Activated naive CD4-positive, alpha-beta T cell treated with anti-CD3 and anti-CD28 coated beads for 36 hours (primary cell): ENCODE measurements at regions not wholly inside any gene's neighbourhood (a gene's known extent, or its start where the extent isn't known, plus 50 kb on each side); places are given as distances from the start of the nearest gene placed in this dataset.

Experiments
- CTCF ChIA-PET: fragments of 350-600 bp; sonication (Branson Sonifier 250); formaldehyde crosslinking; loops from one replicate; lab custom pipeline; 2021; ENCODE audit warnings: antibody characterized with exemption; lab: Charles Lee
- DNase-seq: peaks from one replicate; pipeline ENCODE4 v3.0.0-alpha.2; 2020
- H3K27ac Mint-ChIP-seq: one replicate; pipeline ENCODE4 v1.8.0; 2021; ENCODE audit warnings: mild to moderate bottlenecking, mixed read lengths
- H3K27me3 Mint-ChIP-seq: one replicate; pipeline ENCODE4 v1.8.0; 2021; ENCODE audit warnings: low read depth, mixed read lengths
- H3K36me3 Mint-ChIP-seq: one replicate; pipeline ENCODE4 v1.8.0; 2021; ENCODE audit warnings: low read depth, mixed read lengths
- H3K4me1 Mint-ChIP-seq: one replicate; pipeline ENCODE4 v1.8.0; 2021; ENCODE audit warnings: low read depth, mixed read lengths
- H3K4me3 Mint-ChIP-seq: one replicate; pipeline ENCODE4 v1.8.0; 2021; ENCODE audit warnings: mild to moderate bottlenecking, moderate library complexity, mixed read lengths
- H3K9me3 Mint-ChIP-seq: one replicate; pipeline ENCODE4 v1.8.0; 2021; ENCODE audit warnings: mixed read lengths
- intact Hi-C: fragments of 100-400 bp; cut with micrococcal nuclease; formaldehyde crosslinking; loops from one replicate; pipeline ENCODE4 v1.15.1; 2023

- Mint-ChIP-seq H3K36me3 (no peaks in the 10 kb centered on the region), H3K27me3 (peaks cover 7% of the 10 kb centered on the region), H3K9me3 (peaks cover 6% of the 10 kb centered on the region), H3K27ac (no peak overlapping the region), H3K4me3 (no peak overlapping the region), H3K4me1 (no peaks in the 10 kb centered on the region)
- CTCF ChIA-PET, result no interaction called here
- intact Hi-C loops, result no loop called here
- no peak for DNase-seq
Observed at GRCh38 chr10:44478876-44479705, 94.2 kb upstream of the CXCL12 start.

- Mint-ChIP-seq H3K9me3 (peaks cover 8% of the 10 kb centered on the region), H3K27ac (no peak overlapping the region), H3K36me3 (peaks cover 5% of the 10 kb centered on the region), H3K4me3 (no peak overlapping the region), H3K27me3 (peaks cover 8% of the 10 kb centered on the region), H3K4me1 (no peaks in the 10 kb centered on the region)
- DNase-seq, result no peak
- intact Hi-C loops, result no loop called here
- CTCF ChIA-PET, result no interaction called here
Observed at GRCh38 chr10:44492678-44493077, 107.8 kb upstream of the CXCL12 start.

GRCh38 chr10:44498222-44498621 lies 113.3 kb upstream of the CXCL12 start:
- Mint-ChIP-seq H3K36me3 (peaks cover 2% of the 10 kb centered on the region), H3K4me1 (no peaks in the 10 kb centered on the region), H3K27ac (no peak overlapping the region), H3K4me3 (no peak overlapping the region), H3K27me3 (no peaks in the 10 kb centered on the region), H3K9me3 (peaks cover 7% of the 10 kb centered on the region)
- DNase-seq, result no peak
- CTCF ChIA-PET, result no interaction called here
- intact Hi-C loops, result no loop called here

- intact Hi-C loops, result no loop called here
Observed at GRCh38 chr10:44500451-44500850, 115.6 kb upstream of the CXCL12 start.

GRCh38 chr10:44506386-44506785 lies 121.5 kb upstream of the CXCL12 start:
- no peaks in the 10 kb centered on the region for H3K9me3 Mint-ChIP-seq
- H3K4me1 Mint-ChIP-seq, result no peaks in the 10 kb centered on the region
- intact Hi-C loops, result no loop called here
- H3K36me3 Mint-ChIP-seq, result no peaks in the 10 kb centered on the region
- CTCF ChIA-PET, result no interaction called here
- H3K4me3 Mint-ChIP-seq, result no peak overlapping the region
- DNase-seq, result no peak
- H3K27me3 Mint-ChIP-seq, result no peaks in the 10 kb centered on the region
- H3K27ac Mint-ChIP-seq, result no peak overlapping the region

More at GRCh38 chr10:44500451-44500850, 115.6 kb upstream of the CXCL12 start:
- Mint-ChIP-seq H3K4me3 (no peak overlapping the region), H3K27ac (no peak overlapping the region), H3K36me3 (no peaks in the 10 kb centered on the region), H3K4me1 (no peaks in the 10 kb centered on the region), H3K9me3 (peaks cover 7% of the 10 kb centered on the region), H3K27me3 (no peaks in the 10 kb centered on the region)
- no peak for DNase-seq
- CTCF ChIA-PET, result no interaction called here

- Mint-ChIP-seq H3K27ac (no peak overlapping the region), H3K4me3 (no peak overlapping the region), H3K27me3 (no peaks in the 10 kb centered on the region), H3K9me3 (no peaks in the 10 kb centered on the region), H3K36me3 (no peaks in the 10 kb centered on the region), H3K4me1 (no peaks in the 10 kb centered on the region)
- intact Hi-C loops, result no loop called here
- no peak for DNase-seq
- CTCF ChIA-PET, result no interaction called here
Observed at GRCh38 chr10:44510379-44511115, 125.7 kb upstream of the CXCL12 start.

- Mint-ChIP-seq H3K27me3 (no peaks in the 10 kb centered on the region), H3K9me3 (no peaks in the 10 kb centered on the region), H3K36me3 (no peaks in the 10 kb centered on the region), H3K4me1 (no peaks in the 10 kb centered on the region), H3K27ac (no peak overlapping the region), H3K4me3 (no peak overlapping the region)
- intact Hi-C loops, result no loop called here
- DNase-seq, result no peak
- CTCF ChIA-PET, result no interaction called here
Observed at GRCh38 chr10:44511166-44511565, 126.3 kb upstream of the CXCL12 start.

GRCh38 chr10:44511601-44512000 lies 126.7 kb upstream of the CXCL12 start:
- H3K9me3 Mint-ChIP-seq, result no peaks in the 10 kb centered on the region
- intact Hi-C loops, result no loop called here

GRCh38 chr10:44512431-44513022 lies 127.6 kb upstream of the CXCL12 start:
- no peak for DNase-seq
- intact Hi-C loops, result no loop called here
- Mint-ChIP-seq H3K27me3 (no peaks in the 10 kb centered on the region), H3K9me3 (no peaks in the 10 kb centered on the region), H3K4me3 (no peak overlapping the region), H3K4me1 (no peaks in the 10 kb centered on the region), H3K27ac (no peak overlapping the region), H3K36me3 (no peaks in the 10 kb centered on the region)
- CTCF ChIA-PET, result no interaction called here

More at GRCh38 chr10:44511601-44512000, 126.7 kb upstream of the CXCL12 start:
- Mint-ChIP-seq H3K27me3 (no peaks in the 10 kb centered on the region), H3K4me1 (no peaks in the 10 kb centered on the region), H3K4me3 (no peak overlapping the region), H3K27ac (no peak overlapping the region), H3K36me3 (no peaks in the 10 kb centered on the region)
- CTCF ChIA-PET, result no interaction called here
- DNase-seq, result no peak

GRCh38 chr10:44513591-44513990 lies 128.7 kb upstream of the CXCL12 start:
- no peaks in the 10 kb centered on the region for H3K36me3 Mint-ChIP-seq
- no peak overlapping the region for H3K27ac Mint-ChIP-seq
- H3K27me3 Mint-ChIP-seq, result no peaks in the 10 kb centered on the region
- no peak overlapping the region for H3K4me3 Mint-ChIP-seq
- CTCF ChIA-PET, result no interaction called here
- intact Hi-C loops, result no loop called here
- DNase-seq, result no peak
- no peaks in the 10 kb centered on the region for H3K9me3 Mint-ChIP-seq
- no peaks in the 10 kb centered on the region for H3K4me1 Mint-ChIP-seq

GRCh38 chr10:44516891-44517290 lies 132.0 kb upstream of the CXCL12 start:
- Mint-ChIP-seq H3K27me3 (no peaks in the 10 kb centered on the region), H3K4me1 (no peaks in the 10 kb centered on the region), H3K4me3 (no peak overlapping the region), H3K9me3 (no peaks in the 10 kb centered on the region), H3K36me3 (no peaks in the 10 kb centered on the region), H3K27ac (no peak overlapping the region)
- intact Hi-C loops, result no loop called here
- CTCF ChIA-PET, result no interaction called here
- no peak for DNase-seq

- no peak overlapping the region for H3K4me3 Mint-ChIP-seq
- H3K4me1 Mint-ChIP-seq, result no peaks in the 10 kb centered on the region
- H3K27ac Mint-ChIP-seq, result no peak overlapping the region
- no peaks in the 10 kb centered on the region for H3K9me3 Mint-ChIP-seq
- no peaks in the 10 kb centered on the region for H3K27me3 Mint-ChIP-seq
- no peaks in the 10 kb centered on the region for H3K36me3 Mint-ChIP-seq
- intact Hi-C loops, result no loop called here
- CTCF ChIA-PET, result interaction anchor here (1.4 kb wide), 1 partner anchor 347 kb away, joined by 4 read pairs; no protein-coding TSS in a partner anchor
- DNase-seq, result peak; percentile 8
Observed at GRCh38 chr10:44517635-44518034, 132.7 kb upstream of the CXCL12 start.
